GM21528 (cell line): ENCODE measurements at regions not wholly inside any gene's neighbourhood (a gene's known extent, or its start where the extent isn't known, plus 50 kb on each side); places are given as distances from the start of the nearest gene placed in this dataset.
"Not testable (repeated sequence)": the region's sequence is repeated elsewhere in the genome, so short reads cannot be mapped to it uniquely, and the experiment has no call there.

Experiments
- ATAC-seq: cut with Tn5 transposase; IDR thresholded peaks from one replicate; pipeline ENCODE4 v1.9.1; 2021; ENCODE audit warnings: mild to moderate bottlenecking, moderate library complexity; ENCODE audit not compliant: unreplicated experiment, low FRiP score

GRCh38 chr6:130494729-130495128, 128.9 kb downstream of the TMEM200A start:
- ATAC-seq = no peak

GRCh38 chr6:130500693-130501092, 134.9 kb downstream of the TMEM200A start:
- no peak for ATAC-seq

GRCh38 chr6:130503146-130503545, 137.3 kb downstream of the TMEM200A start:
- no peak for ATAC-seq

- ATAC-seq = no peak
Measured at GRCh38 chr6:130505808-130506598, 140.2 kb downstream of the TMEM200A start.

- not testable (repeated sequence) for ATAC-seq
Measured at GRCh38 chr6:130507005-130507665, 141.3 kb downstream of the TMEM200A start.

GRCh38 chr6:130507666-130508028, 141.8 kb downstream of the TMEM200A start:
- no peak for ATAC-seq

- ATAC-seq = no peak
Measured at GRCh38 chr6:130513770-130514169, 148.0 kb downstream of the TMEM200A start.

- no peak for ATAC-seq
Measured at GRCh38 chr6:130514712-130515111, 148.9 kb downstream of the TMEM200A start.

- ATAC-seq = no peak
Measured at GRCh38 chr6:130515306-130515705, 149.5 kb downstream of the TMEM200A start.

GRCh38 chr6:130516604-130517003, 150.8 kb downstream of the TMEM200A start:
- ATAC-seq = no peak

GRCh38 chr6:130517444-130517931, 151.7 kb downstream of the TMEM200A start:
- ATAC-seq = no peak

GRCh38 chr6:130518588-130518987, 152.8 kb downstream of the TMEM200A start:
- no peak for ATAC-seq

- ATAC-seq = no peak
Measured at GRCh38 chr6:130520221-130520620, 154.4 kb downstream of the TMEM200A start.

- ATAC-seq = no peak
Measured at GRCh38 chr6:130520801-130521200, 155.0 kb downstream of the TMEM200A start.

- no peak for ATAC-seq
Measured at GRCh38 chr6:130524552-130524951, 158.7 kb downstream of the TMEM200A start.

- no peak for ATAC-seq
Measured at GRCh38 chr6:130525408-130525807, 159.6 kb downstream of the TMEM200A start.

GRCh38 chr6:130526466-130526865, 160.6 kb downstream of the TMEM200A start:
- ATAC-seq = no peak

GRCh38 chr6:130527173-130527572, 161.4 kb downstream of the TMEM200A start:
- ATAC-seq = no peak

GRCh38 chr6:130529569-130530149, 163.8 kb downstream of the TMEM200A start:
- ATAC-seq = no peak

- no peak for ATAC-seq
Measured at GRCh38 chr6:130534627-130535026, 168.8 kb downstream of the TMEM200A start.

GRCh38 chr6:130535242-130535641, 169.4 kb downstream of the TMEM200A start:
- no peak for ATAC-seq
